RKO (cell line): ENCODE measurements at regions not wholly inside any gene's neighbourhood (a gene's known extent, or its start where the extent isn't known, plus 50 kb on each side); places are given as distances from the start of the nearest gene placed in this dataset.
"Not testable (repeated sequence)": the region's sequence is repeated elsewhere in the genome, so short reads cannot be mapped to it uniquely, and the experiment has no call there.

Experiments
- DNase-seq: peaks from one replicate; pipeline ENCODE4 v3.0.0-alpha.2; 2016; ENCODE audit warnings: low spot score

- DNase-seq = no peak
These were observed 110.2 kb upstream of the EGFLAM start for GRCh38 chr5:38148021-38148625.

GRCh38 chr5:38143384-38143783 is 115.0 kb upstream of the EGFLAM start:
- DNase-seq = no peak

GRCh38 chr5:38141665-38142064 is 116.7 kb upstream of the EGFLAM start:
- DNase-seq = no peak

GRCh38 chr5:38138574-38138973 is 119.8 kb upstream of the EGFLAM start:
- no peak for DNase-seq

GRCh38 chr5:38135486-38136039 is 122.8 kb upstream of the EGFLAM start:
- DNase-seq = no peak

- no peak for DNase-seq
These were observed 123.5 kb upstream of the EGFLAM start for GRCh38 chr5:38134810-38135209.

GRCh38 chr5:38134294-38134693 is 124.1 kb upstream of the EGFLAM start:
- DNase-seq = not testable (repeated sequence)

- DNase-seq = no peak
These were observed 126.7 kb upstream of the EGFLAM start for GRCh38 chr5:38131686-38132085.

GRCh38 chr5:38124321-38124720 is 134.0 kb upstream of the EGFLAM start:
- no peak for DNase-seq

- no peak for DNase-seq
These were observed 136.9 kb upstream of the EGFLAM start for GRCh38 chr5:38121420-38121819.

GRCh38 chr5:38119836-38120235 is 138.5 kb upstream of the EGFLAM start:
- DNase-seq = no peak

- DNase-seq = no peak
These were observed 140.4 kb upstream of the EGFLAM start for GRCh38 chr5:38117784-38118479.

- DNase-seq = no peak
These were observed 143.0 kb upstream of the EGFLAM start for GRCh38 chr5:38115318-38115827.

GRCh38 chr5:38113880-38114279 is 144.5 kb upstream of the EGFLAM start:
- no peak for DNase-seq

- no peak for DNase-seq
These were observed 144.9 kb upstream of the EGFLAM start for GRCh38 chr5:38113456-38113855.

- DNase-seq = no peak
These were observed 145.4 kb upstream of the EGFLAM start for GRCh38 chr5:38112938-38113337.

- DNase-seq = no peak
These were observed 148.2 kb upstream of the EGFLAM start for GRCh38 chr5:38110130-38110529.

GRCh38 chr5:38107096-38107495 is 151.3 kb upstream of the EGFLAM start:
- no peak for DNase-seq

GRCh38 chr5:38105801-38106200 is 152.6 kb upstream of the EGFLAM start:
- DNase-seq = no peak

GRCh38 chr5:38105231-38105570 is 153.2 kb upstream of the EGFLAM start:
- DNase-seq = no peak

GRCh38 chr5:38104497-38105230 is 153.7 kb upstream of the EGFLAM start:
- no peak for DNase-seq

GRCh38 chr5:38101897-38102296 is 156.5 kb upstream of the EGFLAM start:
- no peak for DNase-seq
